ENCODE measurements at regions not wholly inside any gene's neighbourhood (a gene's known extent, or its start where the extent isn't known, plus 50 kb on each side); places are given as distances from the start of the nearest gene placed in this dataset.

DNA sequence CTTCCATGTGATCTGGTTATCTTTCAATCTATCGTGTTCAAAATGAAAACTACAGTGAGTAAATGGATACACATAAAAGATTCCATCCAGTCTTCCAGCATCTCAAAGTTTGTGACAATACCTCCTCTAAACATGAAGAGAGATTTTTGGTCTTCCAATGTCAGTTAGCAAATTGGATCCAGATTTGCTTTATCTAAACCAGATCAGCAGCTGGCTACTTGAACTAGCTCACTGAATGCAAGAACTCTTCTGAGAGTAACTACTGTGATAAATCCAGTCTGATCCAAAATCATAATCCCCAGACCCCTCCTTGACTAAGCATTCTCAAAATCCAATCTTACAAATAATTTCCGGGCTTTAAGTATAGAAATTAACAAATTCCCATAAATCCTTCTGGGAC is 2177.9 kb upstream of the C9orf72 start:
- H3K4me3 ChIP-seq (ENCODE audit: extremely low read depth in 1 of 4, insufficient read depth in 2 of 4, low read depth in 3 of 4, low read length in 4 of 4), result no peak overlapping the region
- no peak overlapping the region for H2BK5ac ChIP-seq (ENCODE audit: low read depth, low read length)
- H4K91ac ChIP-seq (replicated peaks; ENCODE audit: insufficient read length, low read length), result no peak overlapping the region
- H3K9ac ChIP-seq (replicated peaks in 1 of 4; ENCODE audit: extremely low read depth in 1 of 4, low read depth in 3 of 4, low read length in 3 of 4), result no peak overlapping the region
- no peak overlapping the region for H3K18ac ChIP-seq (ENCODE audit: extremely low read depth, low read length)
- no peaks in the 10 kb centered on the region for H3K9me3 ChIP-seq (ENCODE audit: insufficient read depth in 2 of 2, low read depth in 1 of 2, low read length in 1 of 2)
- H2BK120ac ChIP-seq (replicated peaks; ENCODE audit: low read depth, low read length), result no peak overlapping the region
- H3K79me2 ChIP-seq (ENCODE audit: control insufficient read depth in 1 of 2, insufficient read depth in 2 of 2, low read length in 2 of 2), result no peaks in the 10 kb centered on the region
- H4K20me1 ChIP-seq (replicated peaks in 1 of 2; ENCODE audit: control insufficient read depth in 1 of 2, insufficient read depth in 2 of 2, low read length in 2 of 2), result no peaks in the 10 kb centered on the region
- no peak overlapping the region for H4K5ac ChIP-seq (ENCODE audit: insufficient read length, low read depth, low read length)
- no peaks in the 10 kb centered on the region for H3K27me3 ChIP-seq (replicated peaks in 1 of 4; ENCODE audit: control insufficient read depth in 3 of 4, extremely low read depth in 1 of 4, insufficient read depth in 3 of 4, low read length in 3 of 4)
- H3K14ac ChIP-seq (ENCODE audit: insufficient read length), result no peak overlapping the region
- no peak overlapping the region for H2AK5ac ChIP-seq (ENCODE audit: low read depth, low read length)
- no peak for FAIRE-seq
- H3K23ac ChIP-seq (ENCODE audit: insufficient read length), result no peak overlapping the region
- H3K4me1 ChIP-seq (replicated peaks in 1 of 4; ENCODE audit: control insufficient read depth in 3 of 4, insufficient read depth in 4 of 4, low read length in 3 of 4), result no peaks in the 10 kb centered on the region
- no peak overlapping the region for H4K8ac ChIP-seq (ENCODE audit: extremely low read depth, insufficient read depth, low read length)
- H2AFZ ChIP-seq (ENCODE audit: low read length), result no peak overlapping the region
- no peak overlapping the region for H3K56ac ChIP-seq (replicated peaks; ENCODE audit: insufficient read length, low read depth, low read length)
- no peak overlapping the region for H3K4me2 ChIP-seq (ENCODE audit: insufficient read depth in 1 of 2, low read depth in 2 of 2, low read length in 2 of 2)
- POLR2A ChIA-PET (ENCODE audit: partially characterized antibody), result no interaction called here
- no peaks in the 10 kb centered on the region for H3K79me1 ChIP-seq (ENCODE audit: low read depth, low read length)
- DNase-seq (ENCODE audit: low read depth in 1 of 2, low spot score in 2 of 2), result no peak
- no peaks in the 10 kb centered on the region for H3K36me3 ChIP-seq (ENCODE audit: control insufficient read depth in 2 of 4, insufficient read depth in 4 of 4, low read length in 3 of 4)
- H2BK12ac ChIP-seq (ENCODE audit: low read depth, low read length), result no peak overlapping the region
- no peak overlapping the region for H3K27ac ChIP-seq (ENCODE audit: low read depth, low read length)
- H2BK15ac ChIP-seq (ENCODE audit: low read length), result no peak overlapping the region
- H2BK20ac ChIP-seq (ENCODE audit: low read length), result no peak overlapping the region
- TF ChIP-seq, protein P1, sequence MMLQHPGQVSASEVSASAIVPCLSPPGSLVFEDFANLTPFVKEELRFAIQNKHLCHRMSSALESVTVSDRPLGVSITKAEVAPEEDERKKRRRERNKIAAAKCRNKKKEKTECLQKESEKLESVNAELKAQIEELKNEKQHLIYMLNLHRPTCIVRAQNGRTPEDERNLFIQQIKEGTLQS (IDR thresholded peaks at IDR 0.05; ENCODE audit: insufficient read depth, low read depth, low read length), result no peak
- TF ChIP-seq HDAC2 (IDR thresholded peaks at IDR 0.05; ENCODE audit: borderline replicate concordance in 1 of 2, low read depth in 2 of 2, low read length in 2 of 2), result no peak
- no peak for TF ChIP-seq SP1 (IDR thresholded peaks at IDR 0.05; ENCODE audit: low read depth, low read length)
- no peak for TF ChIP-seq SIRT6 (IDR thresholded peaks at IDR 0.05; ENCODE audit: low read length)
- TF ChIP-seq BCL11A (IDR thresholded peaks at IDR 0.05; ENCODE audit: low read depth in 2 of 2, low read length in 2 of 2), result no peak
- TF ChIP-seq RBBP5 (IDR thresholded peaks at IDR 0.05; ENCODE audit: borderline replicate concordance, low read depth, low read length), result no peak
- no peak for TF ChIP-seq RXRA (IDR thresholded peaks at IDR 0.05; ENCODE audit: insufficient read depth, low read depth, low read length)
- no peak for TF ChIP-seq SP4 (IDR thresholded peaks at IDR 0.05; ENCODE audit: low read length)
- no peak for TF ChIP-seq CEBPB (IDR thresholded peaks at IDR 0.05; ENCODE audit: low read depth, low read length)
- TF ChIP-seq, protein P2, sequence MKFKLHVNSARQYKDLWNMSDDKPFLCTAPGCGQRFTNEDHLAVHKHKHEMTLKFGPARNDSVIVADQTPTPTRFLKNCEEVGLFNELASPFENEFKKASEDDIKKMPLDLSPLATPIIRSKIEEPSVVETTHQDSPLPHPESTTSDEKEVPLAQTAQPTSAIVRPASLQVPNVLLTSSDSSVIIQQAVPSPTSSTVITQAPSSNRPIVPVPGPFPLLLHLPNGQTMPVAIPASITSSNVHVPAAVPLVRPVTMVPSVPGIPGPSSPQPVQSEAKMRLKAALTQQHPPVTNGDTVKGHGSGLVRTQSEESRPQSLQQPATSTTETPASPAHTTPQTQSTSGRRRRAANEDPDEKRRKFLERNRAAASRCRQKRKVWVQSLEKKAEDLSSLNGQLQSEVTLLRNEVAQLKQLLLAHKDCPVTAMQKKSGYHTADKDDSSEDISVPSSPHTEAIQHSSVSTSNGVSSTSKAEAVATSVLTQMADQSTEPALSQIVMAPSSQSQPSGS (IDR thresholded peaks at IDR 0.05; ENCODE audit: low read length), result no peak
- no peak for TF ChIP-seq NRF1 (IDR thresholded peaks at IDR 0.05; ENCODE audit: low read depth, low read length)
- TF ChIP-seq POU5F1 (IDR thresholded peaks at IDR 0.05; ENCODE audit: low read depth, low read length), result no peak
- CTCF ChIA-PET (ENCODE audit: partially characterized antibody), result no interaction called here
- H3K23me2 ChIP-seq (ENCODE audit: low read depth, low read length), result no peaks in the 10 kb centered on the region
- WGBS, 2 experiments (ENCODE audit: extremely low coverage in 1 of 2, insufficient coverage in 1 of 2, insufficient read length in 1 of 2, insufficient replicate concordance in 2 of 2, low coverage in 1 of 2, low lambda C conversion rate in 2 of 2, missing lambda C conversion rate in 1 of 2), result 89% methylated on average over 2 of the region's 2 CpGs; no CpG with 5 or more reads in 1 of the 2 experiments
- no peak overlapping the region for H3K4ac ChIP-seq (replicated peaks; ENCODE audit: insufficient read length, low read depth, low read length)
